Neural progenitor cell (in vitro differentiated cells): ENCODE measurements at regions not wholly inside any gene's neighbourhood (a gene's known extent, or its start where the extent isn't known, plus 50 kb on each side); places are given as distances from the start of the nearest gene placed in this dataset.

Experiments used
- CTCF ChIP-seq: fragments of 200-600 bp; sonication (generic); IDR thresholded peaks from 2 replicates; pipeline ENCODE4 v1.5.1; 2017; ENCODE audit warnings: antibody characterized with exemption, mild to moderate bottlenecking
- EZH2 ChIP-seq: fragments of 200-600 bp; sonication (generic); IDR thresholded peaks from 2 replicates; pipeline ENCODE4 v1.6.1; 2017; ENCODE audit warnings: antibody characterized with exemption, mild to moderate bottlenecking, moderate library complexity
- EZH2phosphoT487 ChIP-seq: fragments of 200-600 bp; sonication (generic); IDR thresholded peaks from 2 replicates; pipeline ENCODE4 v1.6.1; 2017; ENCODE audit warnings: antibody characterized with exemption

DNA sequence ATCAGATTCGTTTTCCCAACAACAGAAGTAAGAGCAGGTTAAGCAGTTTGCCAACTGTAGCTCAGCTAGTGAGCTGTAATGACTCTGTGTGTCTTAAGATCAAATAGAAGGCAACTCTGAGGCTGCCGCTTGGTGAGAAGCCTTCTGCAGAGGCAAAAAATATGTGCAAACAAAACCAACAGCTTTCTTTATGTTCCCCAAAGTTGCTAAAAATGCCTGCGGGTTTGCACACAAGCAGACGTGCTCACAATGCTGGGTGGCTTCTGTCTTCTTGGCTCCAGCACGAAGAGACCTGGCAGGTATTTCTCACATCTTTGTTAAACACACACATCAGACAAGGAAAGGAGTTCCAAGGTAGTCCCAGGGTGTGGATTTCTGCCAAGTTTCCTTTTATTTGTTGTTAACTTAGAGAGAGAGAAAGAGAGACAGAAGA lies 158.9 kb upstream of the JUN start:
- TF ChIP-seq CTCF (no peak), EZH2phosphoT487 (no peak), EZH2 (no peak)
